Breast epithelium (tissue), 3 donors: ENCODE measurements at regions not wholly inside any gene's neighbourhood (a gene's known extent, or its start where the extent isn't known, plus 50 kb on each side); places are given as distances from the start of the nearest gene placed in this dataset.

Experiments
- POLR2A ChIP-seq: fragments of 450-650 bp; IDR thresholded peaks from one replicate; pipeline ENCODE4 v1.6.1; 2016; ENCODE audit warnings: antibody characterized with exemption, mild to moderate bottlenecking, moderate library complexity
- POLR2AphosphoS5 ChIP-seq, 3 donors: sonication (generic); formaldehyde crosslinking; IDR thresholded peaks; one replicate each; pipeline ENCODE4 v1.6.1; 2017; ENCODE audit warnings: antibody characterized with exemption in 3 of 3
- TF ChIP-seq, protein P1 (sequence below), 3 donors: fragments of 450-650 bp; IDR thresholded peaks; one replicate each; pipeline ENCODE4 v1.5.1; 2016 to 2017; ENCODE audit warnings: antibody characterized with exemption in 3 of 3, mild to moderate bottlenecking in 3 of 3, moderate library complexity in 3 of 3

DNA sequence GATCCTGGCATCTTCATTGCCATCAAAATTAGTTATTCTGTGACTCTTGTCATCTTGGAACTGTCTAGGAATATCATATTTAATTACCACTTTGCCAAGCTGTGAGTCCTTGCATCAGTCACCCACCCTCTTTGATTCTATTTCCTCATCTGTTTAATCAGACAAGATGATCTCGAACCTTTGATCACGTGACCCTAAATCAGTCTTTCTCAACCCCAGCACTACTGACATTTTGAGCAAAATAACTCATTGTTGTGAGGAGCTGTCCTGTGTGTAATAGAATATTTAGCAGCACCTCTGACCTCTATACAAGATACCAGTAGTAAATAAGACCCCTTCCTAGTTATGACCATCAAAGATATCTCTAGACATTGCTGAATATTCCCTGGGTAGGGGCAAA lies 343.4 kb upstream of the ARPP21 start:
- TF ChIP-seq, protein P1, sequence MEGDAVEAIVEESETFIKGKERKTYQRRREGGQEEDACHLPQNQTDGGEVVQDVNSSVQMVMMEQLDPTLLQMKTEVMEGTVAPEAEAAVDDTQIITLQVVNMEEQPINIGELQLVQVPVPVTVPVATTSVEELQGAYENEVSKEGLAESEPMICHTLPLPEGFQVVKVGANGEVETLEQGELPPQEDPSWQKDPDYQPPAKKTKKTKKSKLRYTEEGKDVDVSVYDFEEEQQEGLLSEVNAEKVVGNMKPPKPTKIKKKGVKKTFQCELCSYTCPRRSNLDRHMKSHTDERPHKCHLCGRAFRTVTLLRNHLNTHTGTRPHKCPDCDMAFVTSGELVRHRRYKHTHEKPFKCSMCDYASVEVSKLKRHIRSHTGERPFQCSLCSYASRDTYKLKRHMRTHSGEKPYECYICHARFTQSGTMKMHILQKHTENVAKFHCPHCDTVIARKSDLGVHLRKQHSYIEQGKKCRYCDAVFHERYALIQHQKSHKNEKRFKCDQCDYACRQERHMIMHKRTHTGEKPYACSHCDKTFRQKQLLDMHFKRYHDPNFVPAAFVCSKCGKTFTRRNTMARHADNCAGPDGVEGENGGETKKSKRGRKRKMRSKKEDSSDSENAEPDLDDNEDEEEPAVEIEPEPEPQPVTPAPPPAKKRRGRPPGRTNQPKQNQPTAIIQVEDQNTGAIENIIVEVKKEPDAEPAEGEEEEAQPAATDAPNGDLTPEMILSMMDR (IDR thresholded peaks at IDR 0.05), result no peak
- no peak for TF ChIP-seq POLR2A
- TF ChIP-seq POLR2AphosphoS5 (IDR thresholded peaks at IDR 0.05), result no peak
